Stimulated activated CD4-positive, alpha-beta T cell treated with anti-CD3 and anti-CD28 coated beads, Interleukin-12 subunit alpha, Interleukin-12 subunit beta, amount 100 ng/mL, for 48 hours (primary cell): ENCODE measurements at regions not wholly inside any gene's neighbourhood (a gene's known extent, or its start where the extent isn't known, plus 50 kb on each side); places are given as distances from the start of the nearest gene placed in this dataset.
"Not testable (repeated sequence)": the region's sequence is repeated elsewhere in the genome, so short reads cannot be mapped to it uniquely, and the experiment has no call there.

Experiments
- DNase-seq, 3 donors: peaks; one replicate each; pipeline ENCODE4 v3.0.0-alpha.2; 2020; ENCODE audit warnings: low read depth in 2 of 3, low spot score in 1 of 3

- no peak for DNase-seq
These were observed 83.9 kb upstream of the PAX2 start for GRCh38 chr10:100661520-100661919.

GRCh38 chr10:100662067-100662466, 83.3 kb upstream of the PAX2 start:
- no peak for DNase-seq

GRCh38 chr10:100664316-100665149, 80.8 kb upstream of the PAX2 start:
- DNase-seq = no peak

- not testable (repeated sequence) for DNase-seq
These were observed 78.7 kb upstream of the PAX2 start for GRCh38 chr10:100666634-100667033.

- DNase-seq = no peak
These were observed 75.8 kb upstream of the PAX2 start for GRCh38 chr10:100669616-100670015.

- DNase-seq = no peak
These were observed 75.0 kb upstream of the PAX2 start for GRCh38 chr10:100670368-100670767.

- DNase-seq = peak; percentile 31 to 67 (median 64)
These were observed 74.4 kb upstream of the PAX2 start for GRCh38 chr10:100670828-100671479.

GRCh38 chr10:100672199-100672598, 73.2 kb upstream of the PAX2 start:
- no peak for DNase-seq

GRCh38 chr10:100677290-100677945, 68.0 kb upstream of the PAX2 start:
- DNase-seq = no peak

GRCh38 chr10:100679327-100679726, 66.1 kb upstream of the PAX2 start:
- no peak for DNase-seq

GRCh38 chr10:100683004-100683403, 62.4 kb upstream of the PAX2 start:
- DNase-seq = no peak

- DNase-seq = no peak
These were observed 61.7 kb upstream of the PAX2 start for GRCh38 chr10:100683545-100684300.

- no peak for DNase-seq
These were observed 60.6 kb upstream of the PAX2 start for GRCh38 chr10:100684688-100685235.

- DNase-seq = no peak
These were observed 60.1 kb upstream of the PAX2 start for GRCh38 chr10:100685331-100685730.

GRCh38 chr10:100687143-100688003, 58.0 kb upstream of the PAX2 start:
- no peak for DNase-seq

GRCh38 chr10:100688201-100688600, 57.2 kb upstream of the PAX2 start:
- DNase-seq = no peak

- no peak for DNase-seq
These were observed 51.6 kb upstream of the PAX2 start for GRCh38 chr10:100693821-100694220.
